ENCODE measurements at regions not wholly inside any gene's neighbourhood (a gene's known extent, or its start where the extent isn't known, plus 50 kb on each side); places are given as distances from the start of the nearest gene placed in this dataset.
"Not testable (repeated sequence)": the region's sequence is repeated elsewhere in the genome, so short reads cannot be mapped to it uniquely, and the experiment has no call there.

DNA sequence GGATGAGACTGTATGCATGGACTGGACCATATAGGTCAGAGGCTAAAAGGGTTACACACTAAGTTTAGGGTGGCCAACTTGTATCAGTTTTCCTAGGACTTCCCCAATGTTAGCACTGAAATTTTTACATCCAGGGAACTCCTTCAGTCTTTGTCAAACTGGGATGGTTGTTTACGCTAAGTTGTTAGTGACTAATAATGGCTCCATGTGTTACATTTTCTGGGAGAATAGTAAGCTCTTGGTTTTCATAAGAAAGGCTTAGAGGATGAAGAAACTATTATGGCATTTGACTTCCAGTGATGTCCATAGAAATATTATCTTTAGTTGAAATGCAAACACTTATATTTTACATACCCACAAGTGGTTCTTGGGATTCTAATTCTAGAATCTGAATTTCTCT lies 57.9 kb upstream of the ST3GAL6 start:
- TF ChIP-seq, protein P1, sequence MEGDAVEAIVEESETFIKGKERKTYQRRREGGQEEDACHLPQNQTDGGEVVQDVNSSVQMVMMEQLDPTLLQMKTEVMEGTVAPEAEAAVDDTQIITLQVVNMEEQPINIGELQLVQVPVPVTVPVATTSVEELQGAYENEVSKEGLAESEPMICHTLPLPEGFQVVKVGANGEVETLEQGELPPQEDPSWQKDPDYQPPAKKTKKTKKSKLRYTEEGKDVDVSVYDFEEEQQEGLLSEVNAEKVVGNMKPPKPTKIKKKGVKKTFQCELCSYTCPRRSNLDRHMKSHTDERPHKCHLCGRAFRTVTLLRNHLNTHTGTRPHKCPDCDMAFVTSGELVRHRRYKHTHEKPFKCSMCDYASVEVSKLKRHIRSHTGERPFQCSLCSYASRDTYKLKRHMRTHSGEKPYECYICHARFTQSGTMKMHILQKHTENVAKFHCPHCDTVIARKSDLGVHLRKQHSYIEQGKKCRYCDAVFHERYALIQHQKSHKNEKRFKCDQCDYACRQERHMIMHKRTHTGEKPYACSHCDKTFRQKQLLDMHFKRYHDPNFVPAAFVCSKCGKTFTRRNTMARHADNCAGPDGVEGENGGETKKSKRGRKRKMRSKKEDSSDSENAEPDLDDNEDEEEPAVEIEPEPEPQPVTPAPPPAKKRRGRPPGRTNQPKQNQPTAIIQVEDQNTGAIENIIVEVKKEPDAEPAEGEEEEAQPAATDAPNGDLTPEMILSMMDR (IDR thresholded peaks at IDR 0.05; ENCODE audit: low read depth, low read length), result no peak
- DNase-seq, result no peak
- Histone ChIP-seq H3K36me3 (no peaks in the 10 kb centered on the region), H3K4me1 (peaks cover 7% of the 10 kb centered on the region; the same call in 1 of the 2 replicates), H3K4me3 (ENCODE audit: low read depth, low read length) (no peak overlapping the region), H3K27me3 (no peaks in the 10 kb centered on the region), H3K9me3 (no peaks in the 10 kb centered on the region)

DNA sequence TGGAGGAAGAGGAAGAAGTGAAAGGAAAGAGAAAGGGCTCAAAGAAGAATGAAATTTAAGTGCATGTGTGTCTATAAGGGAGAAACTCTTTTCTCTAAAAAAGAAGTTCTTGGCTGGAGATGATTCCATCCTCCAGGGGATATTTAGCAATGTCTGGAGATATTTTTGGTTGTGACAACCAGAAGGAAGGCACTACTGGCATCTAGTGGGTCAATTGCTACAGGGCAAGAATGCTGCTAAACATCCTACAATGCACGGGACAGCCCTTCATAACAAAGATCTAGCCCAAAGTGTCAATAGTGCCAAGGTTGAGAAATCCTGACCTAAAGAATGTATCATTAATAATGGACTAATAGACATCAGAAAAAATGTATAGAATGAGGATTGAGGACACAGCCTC lies 57.4 kb upstream of the ST3GAL6 start:
- no peak for DNase-seq

DNA sequence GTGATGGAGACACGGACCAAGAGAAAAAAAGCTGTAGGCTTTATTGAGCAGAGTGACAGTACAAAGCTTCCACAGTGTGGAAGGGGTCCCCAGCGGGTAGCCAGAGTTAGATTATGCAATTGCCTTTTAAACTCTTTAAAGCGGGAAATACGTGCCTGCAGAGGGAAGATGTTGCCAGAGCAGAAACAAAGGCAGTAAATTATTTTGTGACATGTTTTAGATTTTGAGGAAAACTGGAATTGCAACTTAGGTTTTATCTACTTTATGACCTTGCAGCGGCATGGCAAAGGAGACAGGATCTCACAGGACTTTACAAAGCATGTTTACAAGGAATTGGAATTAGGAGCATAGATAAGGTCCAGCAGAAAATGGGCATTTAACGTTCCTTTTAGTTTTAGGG lies 54.5 kb upstream of the ST3GAL6 start:
- peaks cover 15% of the 10 kb centered on the region; the same call in 1 of the 2 replicates for H3K4me1 ChIP-seq
- H3K9me3 ChIP-seq; H3K4me3 ChIP-seq (ENCODE audit: low read depth, low read length); H3K36me3 ChIP-seq; H3K27me3 ChIP-seq: not testable (repeated sequence)
- peak; percentile 12 for DNase-seq

More for the DNA sequence above, 57.4 kb upstream of the ST3GAL6 start:
- no peaks in the 10 kb centered on the region for H3K36me3 ChIP-seq
- no peaks in the 10 kb centered on the region for H3K27me3 ChIP-seq
- TF ChIP-seq, protein P1 (IDR thresholded peaks at IDR 0.05; ENCODE audit: low read depth, low read length), result no peak
- H3K4me3 ChIP-seq (ENCODE audit: low read depth, low read length), result no peak overlapping the region
- H3K9me3 ChIP-seq, result 0 out of 2 replicates have a peak, but pooled peaks cover 2% of the 10 kb centered on the region
- H3K4me1 ChIP-seq, result peaks cover 10% of the 10 kb centered on the region; the same call in 1 of the 2 replicates

DNA sequence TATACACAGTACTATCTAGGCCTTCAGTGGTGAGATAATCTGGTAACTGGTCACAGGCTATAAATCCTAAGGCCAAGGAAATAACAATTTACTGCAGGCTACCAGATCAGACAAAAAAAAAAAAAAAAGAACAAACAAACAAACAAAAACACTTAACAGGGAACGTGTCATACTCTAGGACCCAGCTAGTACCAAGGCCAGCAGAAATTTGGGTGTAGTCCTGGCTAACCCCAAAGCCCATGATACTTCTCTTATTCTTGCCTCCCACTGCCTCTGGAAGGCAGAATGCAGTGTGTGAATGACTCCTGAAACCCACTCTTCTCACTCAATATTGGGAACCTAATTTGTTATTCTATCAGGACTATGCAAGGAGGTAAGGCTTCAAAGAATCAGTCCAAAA lies 53.7 kb upstream of the ST3GAL6 start:
- DNase-seq, result no peak
- Histone ChIP-seq H3K9me3 (0 out of 2 replicates have a peak, but pooled peaks cover 2% of the 10 kb centered on the region), H3K4me3 (ENCODE audit: low read depth, low read length) (no peak overlapping the region), H3K27me3 (no peaks in the 10 kb centered on the region), H3K4me1 (peaks cover 15% of the 10 kb centered on the region; the same call in 1 of the 2 replicates), H3K36me3 (no peaks in the 10 kb centered on the region)
- TF ChIP-seq, protein P1 (IDR thresholded peaks at IDR 0.05; ENCODE audit: low read depth, low read length), result no peak

DNA sequence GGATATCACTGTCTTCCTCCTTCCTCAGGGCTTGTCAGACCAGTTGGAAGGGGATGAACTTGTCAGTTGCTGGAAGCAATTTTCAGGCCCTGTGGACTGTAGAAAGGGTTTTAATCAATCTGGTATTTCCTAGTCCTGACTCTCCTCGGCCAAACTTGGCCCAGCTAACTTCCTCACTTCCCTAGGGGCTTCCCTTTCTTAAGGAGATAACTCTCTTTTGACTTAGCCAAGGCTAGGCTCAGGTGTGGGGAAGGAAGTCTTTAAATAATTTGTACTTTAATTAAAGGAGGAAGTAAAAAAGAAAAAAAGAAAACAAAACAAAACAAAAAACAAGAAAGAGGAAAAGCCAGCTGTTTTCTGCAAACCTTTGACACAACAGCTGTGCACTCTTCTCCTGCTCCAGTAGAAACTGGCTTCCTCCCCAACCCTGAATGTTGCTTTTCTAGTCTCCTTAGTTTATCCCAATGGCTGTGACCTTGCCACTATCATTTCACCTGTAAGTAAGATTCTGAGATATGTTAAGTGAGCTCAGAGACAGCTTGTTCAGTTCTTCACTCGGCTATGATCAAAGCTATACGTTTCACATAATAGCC lies 53.0 kb upstream of the ST3GAL6 start:
- TF ChIP-seq, protein P1 (IDR thresholded peaks at IDR 0.05; ENCODE audit: low read depth, low read length), result no peak

DNA sequence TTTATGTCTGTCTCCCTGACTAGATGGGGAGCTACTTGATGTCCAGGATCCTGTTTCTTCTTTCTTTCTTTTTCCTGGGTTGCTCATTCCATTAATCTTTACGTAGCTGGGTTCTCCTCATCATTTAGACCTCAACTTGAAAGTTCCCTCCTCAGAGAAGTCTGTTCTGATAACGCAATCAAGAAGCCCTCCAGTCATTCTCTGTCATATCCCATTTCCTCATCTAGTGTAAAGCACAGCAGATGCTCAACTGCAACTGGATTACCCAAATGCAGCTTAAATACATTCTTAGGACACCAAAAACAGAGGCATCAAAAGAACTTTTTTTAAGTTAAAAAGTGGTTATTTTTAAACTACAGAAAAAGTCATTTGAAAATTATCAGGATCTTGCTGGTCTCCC lies 51.7 kb upstream of the ST3GAL6 start:
- Histone ChIP-seq H3K27me3 (no peaks in the 10 kb centered on the region), H3K4me1 (peaks cover 15% of the 10 kb centered on the region; the same call in 1 of the 2 replicates), H3K4me3 (ENCODE audit: low read depth, low read length) (no peak overlapping the region), H3K36me3 (no peaks in the 10 kb centered on the region), H3K9me3 (0 out of 2 replicates have a peak, but pooled peaks cover 2% of the 10 kb centered on the region)
- TF ChIP-seq, protein P1 (IDR thresholded peaks at IDR 0.05; ENCODE audit: low read depth, low read length), result no peak
- peak; percentile 32 for DNase-seq

More for the DNA sequence above, 53.0 kb upstream of the ST3GAL6 start:
- no peaks in the 10 kb centered on the region for H3K27me3 ChIP-seq
- H3K4me3 ChIP-seq (ENCODE audit: low read depth, low read length), result no peak overlapping the region
- 0 out of 2 replicates have a peak, but pooled peaks cover 2% of the 10 kb centered on the region for H3K9me3 ChIP-seq
- H3K36me3 ChIP-seq, result no peaks in the 10 kb centered on the region
- DNase-seq, result no peak
- peaks cover 15% of the 10 kb centered on the region; the same call in 1 of the 2 replicates for H3K4me1 ChIP-seq

All from BE2C (cell line).